ENCODE measurements at regions not wholly inside any gene's neighbourhood (a gene's known extent, or its start where the extent isn't known, plus 50 kb on each side); places are given as distances from the start of the nearest gene placed in this dataset.

DNA sequence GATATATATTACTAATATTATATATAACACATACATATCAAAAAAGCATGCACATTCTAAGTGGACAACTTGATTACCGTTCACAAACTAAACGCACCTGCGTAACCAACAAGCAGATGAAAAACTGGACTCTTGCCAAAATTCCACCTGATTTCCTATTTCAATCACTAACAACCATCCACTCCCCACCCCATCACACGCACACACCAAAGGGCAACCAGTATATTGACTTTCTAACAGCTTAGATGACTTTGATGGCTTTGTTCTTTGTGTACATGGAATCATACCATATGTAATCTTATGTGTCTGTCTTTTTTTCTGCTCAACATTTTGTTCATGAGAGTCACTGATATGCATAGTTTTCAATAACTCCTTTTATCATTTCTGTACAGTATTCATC, 496.8 kb upstream of the ARRDC4 start:
- Histone ChIP-seq H2BK5ac (ENCODE audit: low read depth, low read length, poor library complexity, severe bottlenecking) (no peak overlapping the region), H3K9me1 (ENCODE audit: insufficient read depth, low read length) (no peaks in the 10 kb centered on the region), H2AK9ac (replicated peaks; ENCODE audit: low read depth, low read length, poor library complexity) (no peak overlapping the region), H4K5ac (ENCODE audit: low read depth, low read length) (no peak overlapping the region), H3K36me3 (ENCODE audit: control insufficient read depth, insufficient read depth, low read length) (no peaks in the 10 kb centered on the region), H3K56ac (ENCODE audit: extremely low read depth, insufficient read depth, low read length) (no peak overlapping the region), H4K8ac (ENCODE audit: low read depth in 2 of 2, low read length in 2 of 2) (no peak overlapping the region), H3K23ac (ENCODE audit: low read depth, low read length) (no peak overlapping the region), H3K4me3 (ENCODE audit: insufficient read depth, low read depth, low read length) (no peak overlapping the region), H3K9ac (ENCODE audit: low read depth, low read length) (no peak overlapping the region), H2AK5ac (ENCODE audit: low read depth, low read length) (no peak overlapping the region), H2AFZ (replicated peaks; ENCODE audit: low read length, poor library complexity) (no peak overlapping the region), H3K14ac (replicated peaks; ENCODE audit: low read depth, low read length) (no peak overlapping the region), H3K27me3 (ENCODE audit: control insufficient read depth, insufficient read depth, low read length) (no peaks in the 10 kb centered on the region), H4K20me1 (ENCODE audit: insufficient read depth, low read length) (no peaks in the 10 kb centered on the region), H3K4me1 (ENCODE audit: control insufficient read depth, insufficient read depth, low read length) (no peaks in the 10 kb centered on the region), H3K4ac (ENCODE audit: low read depth, low read length) (no peak overlapping the region), H3K79me1 (ENCODE audit: low read depth in 1 of 2, low read length in 2 of 2) (no peaks in the 10 kb centered on the region), H3K4me2 (ENCODE audit: low read depth, low read length) (no peak overlapping the region), H3K27ac (ENCODE audit: insufficient read depth, low read length) (no peak overlapping the region), H3K9me3 (ENCODE audit: control insufficient read depth, insufficient read depth, low read length) (peaks cover 2% of the 10 kb centered on the region; the same call in 1 of the 2 replicates), H4K91ac (ENCODE audit: insufficient read depth, low read depth, low read length) (no peak overlapping the region), H3K18ac (ENCODE audit: low read depth, low read length) (no peak overlapping the region), H2BK120ac (ENCODE audit: low read depth, low read length) (no peak overlapping the region), H2BK20ac (ENCODE audit: low read depth, low read length) (no peak overlapping the region), H2BK15ac (ENCODE audit: low read depth, low read length) (no peak overlapping the region)
- no CpG with 5 or more reads among the region's 4 CpGs for WGBS, 2 experiments (ENCODE audit: extremely low coverage in 2 of 2, insufficient read length in 1 of 2)
- DNase-seq = no peak
- BruUV-seq (replicated peaks) = no TSS peak
- in situ Hi-C loops (cut with MboI; ENCODE audit: low sequenced_read_pairs) = no loop called here
- ChIA-PET CTCF (no interaction called here), POLR2A (ENCODE audit: unreplicated experiment) (no interaction called here)
- ATAC-seq (ENCODE audit: low read depth) = no peak
- intact Hi-C loops (cut with micrococcal nuclease) = no loop called here
- TF ChIP-seq POLR2A (IDR thresholded peaks at IDR 0.05; ENCODE audit: low read depth, low read length) = no peak
- TF ChIP-seq CEBPB (IDR thresholded peaks at IDR 0.05; ENCODE audit: low read depth, low read length) = no peak
- TF ChIP-seq RCOR1 (IDR thresholded peaks at IDR 0.05; ENCODE audit: insufficient replicate concordance, low read length) = no peak
- TF ChIP-seq RAD21 (IDR thresholded peaks at IDR 0.05; ENCODE audit: low read length) = no peak
- TF ChIP-seq, protein P1, sequence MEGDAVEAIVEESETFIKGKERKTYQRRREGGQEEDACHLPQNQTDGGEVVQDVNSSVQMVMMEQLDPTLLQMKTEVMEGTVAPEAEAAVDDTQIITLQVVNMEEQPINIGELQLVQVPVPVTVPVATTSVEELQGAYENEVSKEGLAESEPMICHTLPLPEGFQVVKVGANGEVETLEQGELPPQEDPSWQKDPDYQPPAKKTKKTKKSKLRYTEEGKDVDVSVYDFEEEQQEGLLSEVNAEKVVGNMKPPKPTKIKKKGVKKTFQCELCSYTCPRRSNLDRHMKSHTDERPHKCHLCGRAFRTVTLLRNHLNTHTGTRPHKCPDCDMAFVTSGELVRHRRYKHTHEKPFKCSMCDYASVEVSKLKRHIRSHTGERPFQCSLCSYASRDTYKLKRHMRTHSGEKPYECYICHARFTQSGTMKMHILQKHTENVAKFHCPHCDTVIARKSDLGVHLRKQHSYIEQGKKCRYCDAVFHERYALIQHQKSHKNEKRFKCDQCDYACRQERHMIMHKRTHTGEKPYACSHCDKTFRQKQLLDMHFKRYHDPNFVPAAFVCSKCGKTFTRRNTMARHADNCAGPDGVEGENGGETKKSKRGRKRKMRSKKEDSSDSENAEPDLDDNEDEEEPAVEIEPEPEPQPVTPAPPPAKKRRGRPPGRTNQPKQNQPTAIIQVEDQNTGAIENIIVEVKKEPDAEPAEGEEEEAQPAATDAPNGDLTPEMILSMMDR (conservative IDR thresholded peaks at IDR 0.05; ENCODE audit: low read depth, low read length) = no peak
- no peak for TF ChIP-seq MXI1 (IDR thresholded peaks at IDR 0.05; ENCODE audit: borderline replicate concordance, low read depth, low read length)
- TF ChIP-seq SMC3 (IDR thresholded peaks at IDR 0.05; ENCODE audit: low read depth, low read length) = no peak
- TF ChIP-seq CHD1 (IDR thresholded peaks at IDR 0.05; ENCODE audit: low read depth, low read length) = no peak
- TF ChIP-seq, protein P2, sequence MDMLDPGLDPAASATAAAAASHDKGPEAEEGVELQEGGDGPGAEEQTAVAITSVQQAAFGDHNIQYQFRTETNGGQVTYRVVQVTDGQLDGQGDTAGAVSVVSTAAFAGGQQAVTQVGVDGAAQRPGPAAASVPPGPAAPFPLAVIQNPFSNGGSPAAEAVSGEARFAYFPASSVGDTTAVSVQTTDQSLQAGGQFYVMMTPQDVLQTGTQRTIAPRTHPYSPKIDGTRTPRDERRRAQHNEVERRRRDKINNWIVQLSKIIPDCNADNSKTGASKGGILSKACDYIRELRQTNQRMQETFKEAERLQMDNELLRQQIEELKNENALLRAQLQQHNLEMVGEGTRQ (IDR thresholded peaks at IDR 0.05; ENCODE audit: low read depth, low read length) = no peak
- TF ChIP-seq NFE2L2 (IDR thresholded peaks at IDR 0.05; ENCODE audit: low read depth, low read length) = no peak
- no peak for TF ChIP-seq RFX5 (IDR thresholded peaks at IDR 0.05; ENCODE audit: low read depth, low read length)
- dilution Hi-C loops (cut with HindIII; ENCODE audit: low sequenced_read_pairs, unreplicated experiment) = no loop called here

Measured in IMR-90 (cell line).